IMR-90 (cell line): ENCODE measurements at regions not wholly inside any gene's neighbourhood (a gene's known extent, or its start where the extent isn't known, plus 50 kb on each side); places are given as distances from the start of the nearest gene placed in this dataset.

Source experiments
- ATAC-seq: fragments of 200-7000 bp; cut with Tn5 transposase; 2 replicates; pipeline ENCODE4 v1.9.1; 2020; ENCODE audit warnings: low read depth, mild to moderate bottlenecking, moderate library complexity
- BruUV-seq: library from RNA; stranded (reverse); fragments of 400-500 nt; replicated peaks from 2 replicates; lab custom pipeline; 2021; lab: Mats Ljungman, UMichigan
- CTCF ChIA-PET: fragments of 300-600 bp; formaldehyde crosslinking; extraction: SDS; loops from one replicate; lab custom pipeline; 2021; ENCODE audit warnings: antibody characterized with exemption; lab: Yijun Ruan, JAX
- POLR2A ChIA-PET: fragments of 300-600 bp; sonication (Branson Sonifier 250); formaldehyde crosslinking; loops from one replicate; lab custom pipeline; 2022; ENCODE audit warnings: antibody characterized with exemption; ENCODE audit not compliant: unreplicated experiment; lab: Charles Lee
- DNase-seq: peaks from one replicate; pipeline ENCODE4 v3.0.0; 2013
- H2AFZ ChIP-seq: replicated peaks from 2 replicates; pipeline ENCODE3; 2013; ENCODE audit warnings: low read length, mild to moderate bottlenecking; ENCODE audit not compliant: poor library complexity
- H2AK5ac ChIP-seq: 2 replicates; pipeline ENCODE4 v1.6.1; 2013; ENCODE audit warnings: low read depth, low read length, inconsistent platforms
- H2AK9ac ChIP-seq: replicated peaks from 2 replicates; pipeline ENCODE3; 2013; ENCODE audit warnings: mild to moderate bottlenecking, low read depth, low read length, moderate library complexity; ENCODE audit not compliant: poor library complexity
- H2BK120ac ChIP-seq: 2 replicates; pipeline ENCODE4 v1.6.1; 2013; ENCODE audit warnings: low read depth, low read length, inconsistent platforms
- H2BK15ac ChIP-seq: 3 replicates; pipeline ENCODE4 v1.6.1; 2013; ENCODE audit warnings: low read depth, low read length, inconsistent platforms
- H2BK20ac ChIP-seq: 2 replicates; pipeline ENCODE4 v1.6.1; 2013; ENCODE audit warnings: low read depth, mild to moderate bottlenecking, inconsistent platforms, low read length, moderate library complexity
- H2BK5ac ChIP-seq: 2 replicates; pipeline ENCODE4 v1.6.1; 2013; ENCODE audit warnings: mild to moderate bottlenecking, low read depth, low read length, inconsistent platforms; ENCODE audit not compliant: poor library complexity, severe bottlenecking
- H3K14ac ChIP-seq: replicated peaks from 2 replicates; pipeline ENCODE4 v1.6.1; 2013; ENCODE audit warnings: low read depth, low read length, inconsistent platforms
- H3K18ac ChIP-seq: 2 replicates; pipeline ENCODE4 v1.6.1; 2013; ENCODE audit warnings: low read depth, low read length, control low read depth
- H3K23ac ChIP-seq: 2 replicates; pipeline ENCODE4 v1.6.1; 2013; ENCODE audit warnings: low read depth, low read length, inconsistent platforms
- H3K27ac ChIP-seq: 2 replicates; pipeline ENCODE4 v1.5.1; 2013; ENCODE audit warnings: mild to moderate bottlenecking, control low read depth, low read length; ENCODE audit not compliant: insufficient read depth
- H3K27me3 ChIP-seq: 2 replicates; pipeline ENCODE4 v1.6.1; 2013; ENCODE audit warnings: low read length; ENCODE audit not compliant: control insufficient read depth, insufficient read depth
- H3K36me3 ChIP-seq: 2 replicates; pipeline ENCODE4 v1.6.1; 2013; ENCODE audit warnings: low read length, mixed read lengths; ENCODE audit not compliant: control insufficient read depth, insufficient read depth
- H3K4ac ChIP-seq: 2 replicates; pipeline ENCODE4 v1.6.1; 2013; ENCODE audit warnings: low read depth, low read length, inconsistent platforms
- H3K4me1 ChIP-seq: 2 replicates; pipeline ENCODE4 v1.6.1; 2013; ENCODE audit warnings: low read length, mixed read lengths; ENCODE audit not compliant: control insufficient read depth, insufficient read depth
- H3K4me2 ChIP-seq: 2 replicates; pipeline ENCODE4 v1.6.1; 2013; ENCODE audit warnings: low read depth, mild to moderate bottlenecking, control low read depth, low read length, moderate library complexity
- H3K4me3 ChIP-seq: 2 replicates; pipeline ENCODE4 v1.5.1; 2013; ENCODE audit warnings: low read depth, mild to moderate bottlenecking, control low read depth, low read length, moderate library complexity; ENCODE audit not compliant: insufficient read depth
- H3K56ac ChIP-seq: 2 replicates; pipeline ENCODE4 v1.6.1; 2013; ENCODE audit warnings: low read length, inconsistent platforms; ENCODE audit not compliant: insufficient read depth; ENCODE audit errors: extremely low read depth
- H3K79me1 ChIP-seq, 2 experiments: 2 replicates each; pipeline ENCODE4 v1.6.1; 2013; ENCODE audit warnings: low read length in 2 of 2, inconsistent platforms in 1 of 2, low read depth in 1 of 2
- H3K9ac ChIP-seq: 2 replicates; pipeline ENCODE4 v1.6.1; 2013; ENCODE audit warnings: low read depth, low read length, control low read depth
- H3K9me1 ChIP-seq: 2 replicates; pipeline ENCODE4 v1.6.1; 2013; ENCODE audit warnings: low read length, inconsistent platforms; ENCODE audit not compliant: insufficient read depth
- H3K9me3 ChIP-seq: 2 replicates; pipeline ENCODE4 v1.6.1; 2013; ENCODE audit warnings: low read length; ENCODE audit not compliant: control insufficient read depth, insufficient read depth
- H4K20me1 ChIP-seq: 2 replicates; pipeline ENCODE4 v1.6.1; 2013; ENCODE audit warnings: low read length, inconsistent platforms; ENCODE audit not compliant: insufficient read depth
- H4K5ac ChIP-seq: 2 replicates; pipeline ENCODE4 v1.6.1; 2013; ENCODE audit warnings: mild to moderate bottlenecking, low read depth, low read length, control low read depth
- H4K8ac ChIP-seq, 2 experiments: 2 replicates each; pipeline ENCODE4 v1.6.1; 2013; ENCODE audit warnings: low read depth in 2 of 2, low read length in 2 of 2, control low read depth in 1 of 2, inconsistent platforms in 1 of 2
- H4K91ac ChIP-seq: 2 replicates; pipeline ENCODE4 v1.6.1; 2013; ENCODE audit warnings: low read depth, low read length, inconsistent platforms; ENCODE audit not compliant: insufficient read depth
- RFX5 ChIP-seq: IDR thresholded peaks from 2 replicates; pipeline ENCODE4 v1.8.0; 2012; ENCODE audit warnings: low read depth, mild to moderate bottlenecking, low read length, moderate library complexity
- WGBS, 2 experiments: methylation state at CpG; one replicate each; pipeline versions ENCODE4 v1.1.5 to v1.1.7; 2013; ENCODE audit warnings: missing lambda C conversion rate in 2 of 2; ENCODE audit not compliant: insufficient read length in 1 of 2; ENCODE audit errors: extremely low coverage in 2 of 2; 5-methylcytosine and 5-hydroxymethylcytosine counted together
- dilution Hi-C: fragments of 300-500 bp; cut with HindIII; formaldehyde crosslinking; loops from one replicate; pipeline ENCODE4 v1.14.3; 2018; ENCODE audit warnings: low sequenced_read_pairs; ENCODE audit not compliant: unreplicated experiment
- in situ Hi-C: fragments of 300-500 bp; cut with MboI; formaldehyde crosslinking; loops from 3 replicates; pipeline ENCODE4 v1.14.3; 2019; ENCODE audit warnings: low sequenced_read_pairs, inconsistent platforms, mixed read lengths
- intact Hi-C: fragments of 100-400 bp; cut with micrococcal nuclease; formaldehyde crosslinking; loops from 2 replicates; pipeline ENCODE4 v1.10.0; 2022

DNA sequence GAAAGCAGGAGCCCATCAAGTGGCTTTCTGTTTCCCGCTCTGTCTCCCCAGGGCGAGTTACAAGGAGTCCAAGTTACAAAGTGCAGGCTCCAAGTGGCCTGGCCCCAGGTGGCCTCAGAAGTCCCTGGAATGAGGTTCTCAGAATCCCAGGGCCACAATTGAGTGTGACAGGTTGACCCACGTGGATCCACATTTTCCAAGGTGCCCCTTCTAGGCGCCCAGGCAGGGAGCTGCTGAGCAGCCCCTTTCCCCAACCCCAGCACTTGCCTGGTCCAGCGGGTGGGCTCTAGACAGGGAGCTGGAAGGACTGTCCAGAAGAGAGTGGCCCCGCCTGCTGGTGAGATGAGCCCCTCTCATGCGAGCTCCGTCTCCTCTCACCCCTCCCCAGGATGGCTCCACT is 253.4 kb downstream of the CYP26B1 start:
- H3K4me3 ChIP-seq = no peak overlapping the region
- no peaks in the 10 kb centered on the region for H3K9me3 ChIP-seq
- BruUV-seq = no TSS peak
- no peak overlapping the region for H3K9ac ChIP-seq
- H4K91ac ChIP-seq = no peak overlapping the region
- intact Hi-C loops (no loop called here), dilution Hi-C loops (no loop called here), in situ Hi-C loops (no loop called here)
- no peak overlapping the region for H2BK20ac ChIP-seq
- POLR2A ChIA-PET = no interaction called here
- no peak overlapping the region for H4K8ac ChIP-seq
- no peak overlapping the region for H3K56ac ChIP-seq
- no peaks in the 10 kb centered on the region for H3K4me1 ChIP-seq
- H3K27ac ChIP-seq = no peak overlapping the region
- peaks cover 51% of the 10 kb centered on the region for H3K27me3 ChIP-seq
- H3K36me3 ChIP-seq = no peaks in the 10 kb centered on the region
- CTCF ChIA-PET = interaction anchor here (0.6 to 1.0 kb wide), 2 partner anchors 9 to 14 kb away, joined by 3 to 5 read pairs; no protein-coding TSS in a partner anchor
- H3K23ac ChIP-seq = no peak overlapping the region
- no peak overlapping the region for H2AK5ac ChIP-seq
- no peak overlapping the region for H3K4ac ChIP-seq
- DNase-seq (no peak), ATAC-seq (no peak)
- H4K20me1 ChIP-seq = no peaks in the 10 kb centered on the region
- no peak overlapping the region for H3K4me2 ChIP-seq
- no peak overlapping the region for H2AFZ ChIP-seq
- H3K18ac ChIP-seq = no peak overlapping the region
- no peak overlapping the region for H2BK5ac ChIP-seq
- no peak overlapping the region for H2BK15ac ChIP-seq
- no peak overlapping the region for H2AK9ac ChIP-seq
- no peaks in the 10 kb centered on the region for H3K9me1 ChIP-seq
- no peak for TF ChIP-seq RFX5
- no peak overlapping the region for H4K5ac ChIP-seq
- H3K14ac ChIP-seq = no peak overlapping the region
- no peaks in the 10 kb centered on the region for H3K79me1 ChIP-seq
- WGBS, 2 experiments = 40% methylated on average over 1 of the region's 8 CpGs; no CpG with 5 or more reads in 1 of the 2 experiments
- H2BK120ac ChIP-seq = no peak overlapping the region
